Nephron progenitor cell (in vitro differentiated cells): ENCODE measurements at regions not wholly inside any gene's neighbourhood (a gene's known extent, or its start where the extent isn't known, plus 50 kb on each side); places are given as distances from the start of the nearest gene placed in this dataset.
A peak's percentile ranks its signal among the peaks of the same experiment; 100 is the strongest.

Experiments used
- DNase-seq: peaks from one replicate; pipeline ENCODE4 v3.0.0; 2021
- H3K27ac Mint-ChIP-seq: 2 replicates; pipeline ENCODE4 v1.8.0; 2021; ENCODE audit warnings: mild to moderate bottlenecking, moderate library complexity, mixed read lengths
- H3K27me3 Mint-ChIP-seq: 2 replicates; pipeline ENCODE4 v1.8.0; 2021; ENCODE audit warnings: mild to moderate bottlenecking, low read depth, mixed read lengths; ENCODE audit not compliant: poor library complexity
- H3K36me3 Mint-ChIP-seq: 2 replicates; pipeline ENCODE4 v1.8.0; 2021; ENCODE audit warnings: low read depth, mixed read lengths
- H3K4me1 Mint-ChIP-seq: 2 replicates; pipeline ENCODE4 v1.8.0; 2021; ENCODE audit warnings: mixed read lengths
- H3K4me3 Mint-ChIP-seq: 2 replicates; pipeline ENCODE4 v1.8.0; 2021; ENCODE audit warnings: mild to moderate bottlenecking, moderate library complexity, mixed read lengths
- H3K9me3 Mint-ChIP-seq: 2 replicates; pipeline ENCODE4 v1.8.0; 2021; ENCODE audit warnings: mild to moderate bottlenecking, moderate library complexity, mixed read lengths
- TF ChIP-seq, protein P1 (sequence below): fragments of 200-600 bp; sonication (generic); IDR thresholded peaks from 2 replicates; pipeline ENCODE4 v1.5.0; 2021; ENCODE audit warnings: antibody characterized with exemption

DNA sequence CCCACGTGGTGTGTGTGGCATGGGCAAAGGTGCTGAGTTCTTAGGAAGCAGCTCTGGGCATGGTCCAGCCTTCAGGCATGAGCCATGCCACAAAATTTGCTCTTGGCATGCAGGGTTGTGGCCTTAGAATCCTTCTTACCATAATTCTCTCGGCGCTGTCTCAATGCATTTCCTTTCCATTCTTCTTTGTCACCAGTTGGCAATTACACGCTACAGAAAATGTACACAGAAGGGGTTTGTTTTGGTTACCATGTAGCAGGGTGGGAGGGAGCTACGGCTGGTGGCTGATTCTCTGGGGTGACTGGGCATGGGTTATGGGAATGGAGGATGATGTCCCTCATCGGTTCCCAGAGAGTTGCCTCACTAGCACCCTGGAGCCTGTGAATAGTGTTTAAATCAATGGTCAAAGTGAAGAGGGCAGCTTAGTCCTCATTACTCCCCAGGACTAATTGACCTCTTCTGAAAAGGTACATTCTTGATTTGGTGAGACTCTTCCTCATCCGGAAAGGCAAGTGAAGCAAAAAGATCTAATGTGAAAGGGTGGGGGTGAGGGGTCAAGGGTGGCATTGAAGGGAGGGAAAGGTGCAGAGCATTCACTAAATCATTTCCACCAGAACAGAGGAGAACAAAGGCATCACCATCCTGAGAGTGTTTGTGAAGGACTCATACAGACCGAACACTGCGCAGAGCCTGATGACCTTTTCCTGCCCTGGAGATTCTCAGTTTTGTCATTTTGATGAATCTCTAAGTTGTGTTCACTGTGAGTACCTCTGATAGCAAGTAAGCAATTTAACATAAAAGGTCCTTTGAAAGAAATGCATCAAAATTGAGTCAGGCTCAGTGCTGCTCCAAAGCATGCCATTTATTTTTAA lies 199.8 kb upstream of the SFRP2 start:
- DNase-seq: peak; percentile 11
- H3K27ac Mint-ChIP-seq: peak overlapping the region; percentile 69
- H3K36me3 Mint-ChIP-seq: peaks cover 5% of the 10 kb centered on the region
- peaks cover 15% of the 10 kb centered on the region for H3K9me3 Mint-ChIP-seq
- H3K27me3 Mint-ChIP-seq: peaks cover 10% of the 10 kb centered on the region
- H3K4me3 Mint-ChIP-seq: no peak overlapping the region
- peaks cover 17% of the 10 kb centered on the region for H3K4me1 Mint-ChIP-seq
- TF ChIP-seq, protein P1, sequence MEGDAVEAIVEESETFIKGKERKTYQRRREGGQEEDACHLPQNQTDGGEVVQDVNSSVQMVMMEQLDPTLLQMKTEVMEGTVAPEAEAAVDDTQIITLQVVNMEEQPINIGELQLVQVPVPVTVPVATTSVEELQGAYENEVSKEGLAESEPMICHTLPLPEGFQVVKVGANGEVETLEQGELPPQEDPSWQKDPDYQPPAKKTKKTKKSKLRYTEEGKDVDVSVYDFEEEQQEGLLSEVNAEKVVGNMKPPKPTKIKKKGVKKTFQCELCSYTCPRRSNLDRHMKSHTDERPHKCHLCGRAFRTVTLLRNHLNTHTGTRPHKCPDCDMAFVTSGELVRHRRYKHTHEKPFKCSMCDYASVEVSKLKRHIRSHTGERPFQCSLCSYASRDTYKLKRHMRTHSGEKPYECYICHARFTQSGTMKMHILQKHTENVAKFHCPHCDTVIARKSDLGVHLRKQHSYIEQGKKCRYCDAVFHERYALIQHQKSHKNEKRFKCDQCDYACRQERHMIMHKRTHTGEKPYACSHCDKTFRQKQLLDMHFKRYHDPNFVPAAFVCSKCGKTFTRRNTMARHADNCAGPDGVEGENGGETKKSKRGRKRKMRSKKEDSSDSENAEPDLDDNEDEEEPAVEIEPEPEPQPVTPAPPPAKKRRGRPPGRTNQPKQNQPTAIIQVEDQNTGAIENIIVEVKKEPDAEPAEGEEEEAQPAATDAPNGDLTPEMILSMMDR: no peak

DNA sequence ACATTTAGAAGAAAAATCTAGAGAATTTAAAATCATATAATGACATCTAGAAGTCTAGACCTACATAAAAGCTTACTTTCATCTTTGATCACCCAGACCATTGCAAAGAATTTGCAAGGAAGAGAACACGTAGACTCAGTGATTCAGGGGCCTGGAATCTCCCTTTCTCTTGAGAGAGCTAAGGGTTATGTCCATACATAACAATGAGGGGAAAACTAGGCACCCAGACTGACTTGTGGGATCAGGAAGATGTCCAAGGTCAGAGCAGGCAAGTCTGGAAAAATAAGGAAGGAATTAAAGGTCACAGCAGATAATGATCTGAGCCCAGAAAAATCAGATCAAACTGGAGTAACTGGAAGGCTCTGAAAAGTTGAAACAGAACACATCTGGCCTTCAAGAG lies 198.4 kb upstream of the SFRP2 start:
- Mint-ChIP-seq H3K4me3 (no peak overlapping the region), H3K9me3 (peaks cover 26% of the 10 kb centered on the region), H3K27ac (no peak overlapping the region), H3K4me1 (peaks cover 17% of the 10 kb centered on the region), H3K27me3 (peaks cover 10% of the 10 kb centered on the region), H3K36me3 (peaks cover 5% of the 10 kb centered on the region)
- DNase-seq: no peak
- TF ChIP-seq, protein P1: no peak

DNA sequence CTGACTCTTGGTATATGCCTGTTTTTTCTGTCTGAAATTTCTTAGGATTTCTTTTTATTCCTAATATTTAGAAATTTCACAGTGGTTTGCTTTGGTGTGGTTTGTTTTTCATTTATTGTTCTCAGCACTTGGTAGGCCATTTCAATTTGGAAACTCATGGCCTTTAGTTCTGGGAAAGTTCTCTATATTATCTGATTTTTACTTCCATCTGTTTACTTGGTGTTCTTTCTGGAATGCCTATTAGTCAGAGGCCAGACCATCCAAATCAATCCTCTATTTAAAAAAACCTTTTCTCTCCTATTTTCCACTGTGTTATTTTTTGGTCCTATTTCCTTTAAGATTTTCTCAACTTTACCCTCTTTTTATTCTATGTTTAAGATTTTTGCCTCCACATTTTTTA lies 188.1 kb upstream of the SFRP2 start:
- Mint-ChIP-seq H3K4me1 (no peaks in the 10 kb centered on the region), H3K27me3 (no peaks in the 10 kb centered on the region), H3K9me3 (peaks cover 56% of the 10 kb centered on the region), H3K27ac (no peak overlapping the region), H3K36me3 (peaks cover 5% of the 10 kb centered on the region), H3K4me3 (no peak overlapping the region)
- no peak for DNase-seq
- TF ChIP-seq, protein P1: no peak

DNA sequence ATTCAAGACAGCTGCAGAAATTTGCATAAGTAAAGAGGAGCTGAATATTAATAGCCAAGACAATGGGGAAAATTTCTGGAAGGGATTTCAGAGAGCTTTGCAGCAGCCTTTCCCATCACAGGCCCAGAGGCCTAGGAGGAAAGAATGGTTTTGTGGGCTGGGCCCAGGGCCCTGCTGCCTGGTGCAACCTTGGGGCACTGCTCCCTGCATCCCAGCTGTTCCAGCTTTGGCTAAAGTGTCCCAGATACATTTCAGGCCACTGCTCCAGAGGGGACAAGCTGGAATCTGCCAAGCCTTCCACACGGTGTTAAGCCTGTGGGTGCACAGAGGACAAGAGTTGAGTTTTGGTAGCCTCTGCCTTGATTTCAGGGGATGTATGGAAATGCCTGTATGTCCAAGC lies 185.6 kb upstream of the SFRP2 start:
- no peak overlapping the region for H3K27ac Mint-ChIP-seq
- H3K36me3 Mint-ChIP-seq: peaks cover 5% of the 10 kb centered on the region
- peaks cover 37% of the 10 kb centered on the region for H3K9me3 Mint-ChIP-seq
- H3K27me3 Mint-ChIP-seq: no peaks in the 10 kb centered on the region
- DNase-seq: no peak
- no peaks in the 10 kb centered on the region for H3K4me1 Mint-ChIP-seq
- TF ChIP-seq, protein P1: no peak
- H3K4me3 Mint-ChIP-seq: no peak overlapping the region

DNA sequence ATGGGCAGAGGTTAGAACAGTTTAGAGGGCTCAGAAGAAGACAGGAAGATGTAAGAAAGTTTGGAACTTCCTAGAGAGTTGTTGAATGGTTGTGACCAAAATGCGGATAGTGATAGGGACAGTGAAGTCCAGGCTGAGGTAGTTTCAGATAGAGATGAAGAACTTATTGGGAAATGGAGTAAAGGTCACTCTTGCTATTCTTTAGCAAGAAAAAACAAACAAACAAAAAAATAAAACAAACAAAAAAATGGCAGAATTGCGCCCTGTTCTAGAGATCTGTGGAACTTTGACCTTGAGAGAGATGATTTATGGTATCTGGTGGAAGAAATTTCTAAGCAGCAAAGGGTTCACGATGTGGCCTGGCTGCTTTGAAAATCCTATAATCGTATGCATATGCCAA lies 185.1 kb upstream of the SFRP2 start:
- Mint-ChIP-seq H3K4me3 (no peak overlapping the region), H3K4me1 (no peaks in the 10 kb centered on the region), H3K27me3 (no peaks in the 10 kb centered on the region), H3K9me3 (peaks cover 37% of the 10 kb centered on the region), H3K27ac (no peak overlapping the region), H3K36me3 (peaks cover 5% of the 10 kb centered on the region)
- DNase-seq: no peak
- TF ChIP-seq, protein P1: no peak

DNA sequence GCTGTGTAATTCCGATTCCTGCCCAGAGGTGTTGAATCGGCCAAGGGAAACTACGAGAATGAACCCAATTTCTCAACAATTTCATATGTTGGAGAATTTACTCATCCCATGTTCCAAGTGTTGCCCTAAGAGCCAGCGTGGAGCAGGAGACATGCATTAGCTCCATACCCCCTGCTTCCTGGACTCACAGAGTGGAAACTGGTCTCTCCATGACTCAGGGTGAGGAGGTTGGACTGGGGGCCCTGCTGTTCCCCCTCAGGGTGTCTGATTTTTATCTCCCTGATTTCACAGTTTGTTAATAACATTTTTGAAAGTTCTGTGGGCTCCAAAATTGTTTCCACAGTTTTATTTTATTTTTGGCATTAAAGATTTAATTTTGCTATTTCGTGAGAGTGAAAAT lies 183.0 kb upstream of the SFRP2 start:
- H3K4me1 Mint-ChIP-seq: no peaks in the 10 kb centered on the region
- H3K27ac Mint-ChIP-seq: no peak overlapping the region
- peaks cover 5% of the 10 kb centered on the region for H3K36me3 Mint-ChIP-seq
- no peak overlapping the region for H3K4me3 Mint-ChIP-seq
- DNase-seq: no peak
- TF ChIP-seq, protein P1: no peak
- H3K9me3 Mint-ChIP-seq: peaks cover 37% of the 10 kb centered on the region
- no peaks in the 10 kb centered on the region for H3K27me3 Mint-ChIP-seq
